Activated B cell treated with CpG ODN at 0.5 μM for 24 hours (primary cell): ENCODE measurements at regions not wholly inside any gene's neighbourhood (a gene's known extent, or its start where the extent isn't known, plus 50 kb on each side); places are given as distances from the start of the nearest gene placed in this dataset.

Experiments
- ATAC-seq: fragments of 200-7000 bp; cut with Tn5 transposase; one replicate; pipeline ENCODE4 v1.10.0; 2021; ENCODE audit warnings: low read depth, mild to moderate bottlenecking, moderate library complexity
- CTCF ChIA-PET: fragments of 350-600 bp; sonication (Branson Sonifier 250); formaldehyde crosslinking; loops from one replicate; lab custom pipeline; 2021; ENCODE audit warnings: antibody characterized with exemption; lab: Charles Lee
- POLR2A ChIA-PET: fragments of 350-600 bp; sonication (Branson Sonifier 250); formaldehyde crosslinking; loops from one replicate; lab custom pipeline; 2021; ENCODE audit warnings: antibody characterized with exemption; lab: Charles Lee
- DNase-seq: peaks from one replicate; pipeline ENCODE4 v3.0.0; 2022
- H3K27ac Mint-ChIP-seq: one replicate; pipeline ENCODE4 v1.8.0; 2020; ENCODE audit warnings: mixed read lengths
- H3K27me3 Mint-ChIP-seq: one replicate; pipeline ENCODE4 v1.8.0; 2021; ENCODE audit warnings: mixed read lengths
- H3K36me3 Mint-ChIP-seq: one replicate; pipeline ENCODE4 v1.8.0; 2021; ENCODE audit warnings: low read depth, mixed read lengths
- H3K4me1 Mint-ChIP-seq: one replicate; pipeline ENCODE4 v1.8.0; 2021; ENCODE audit warnings: mixed read lengths
- H3K4me3 Mint-ChIP-seq: one replicate; pipeline ENCODE4 v1.8.0; 2020; ENCODE audit warnings: mild to moderate bottlenecking, mixed read lengths
- H3K9me3 Mint-ChIP-seq: one replicate; pipeline ENCODE4 v1.8.0; 2020; ENCODE audit warnings: mixed read lengths
- CTCF ChIP-seq: fragments of 200-600 bp; IDR thresholded peaks from one replicate; pipeline ENCODE4 v1.8.0; 2022; ENCODE audit warnings: antibody characterized with exemption, mild to moderate bottlenecking
- intact Hi-C: fragments of 100-400 bp; cut with micrococcal nuclease; formaldehyde crosslinking; loops from one replicate; pipeline ENCODE4 v1.15.1; 2024

GRCh38 chr12:19695244-19696098 lies 256.2 kb downstream of the AEBP2 start:
- Mint-ChIP-seq H3K27me3 (no peaks in the 10 kb centered on the region), H3K9me3 (peaks cover 3% of the 10 kb centered on the region), H3K4me1 (no peaks in the 10 kb centered on the region), H3K36me3 (no peaks in the 10 kb centered on the region), H3K27ac (no peak overlapping the region), H3K4me3 (no peak overlapping the region)
- intact Hi-C loops, result no loop called here
- no peak for ATAC-seq
- DNase-seq, result no peak
- CTCF ChIA-PET, result no interaction called here
- TF ChIP-seq CTCF, result no peak
- POLR2A ChIA-PET, result no interaction called here

- Mint-ChIP-seq H3K4me3 (no peak overlapping the region), H3K4me1 (no peaks in the 10 kb centered on the region), H3K9me3 (peaks cover 23% of the 10 kb centered on the region), H3K27ac (no peak overlapping the region), H3K36me3 (no peaks in the 10 kb centered on the region), H3K27me3 (no peaks in the 10 kb centered on the region)
- ATAC-seq (no peak), DNase-seq (no peak)
- intact Hi-C loops, result no loop called here
- POLR2A ChIA-PET, result no interaction called here
- TF ChIP-seq CTCF, result no peak
- CTCF ChIA-PET, result no interaction called here
Observed at GRCh38 chr12:19700969-19701368, 261.7 kb downstream of the AEBP2 start.

DNA sequence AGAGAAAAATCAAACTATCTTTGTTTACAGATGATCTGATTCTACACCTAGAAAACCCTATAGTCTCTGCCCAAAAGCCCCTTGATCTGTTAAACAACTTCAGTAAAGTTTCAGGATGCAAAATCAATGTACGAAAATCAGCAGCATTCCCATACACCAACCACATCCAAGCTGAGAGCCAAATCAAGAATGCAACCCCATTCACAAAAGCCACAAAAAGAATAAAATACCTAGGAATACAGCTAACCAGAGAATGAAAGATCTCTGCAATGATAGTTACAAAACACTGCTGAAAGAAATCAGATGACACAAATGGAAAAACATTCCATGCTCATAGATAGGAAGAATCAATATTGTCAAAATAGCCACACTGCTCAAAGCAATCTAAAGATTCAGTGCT lies 265.7 kb downstream of the AEBP2 start:
- H3K36me3 Mint-ChIP-seq, result no peaks in the 10 kb centered on the region
- no peak for DNase-seq
- H3K9me3 Mint-ChIP-seq, result peaks cover 32% of the 10 kb centered on the region
- H3K27ac Mint-ChIP-seq, result no peak overlapping the region
- no peak overlapping the region for H3K4me3 Mint-ChIP-seq
- no peak for ATAC-seq
- no peaks in the 10 kb centered on the region for H3K4me1 Mint-ChIP-seq
- CTCF ChIA-PET, result no interaction called here
- no peaks in the 10 kb centered on the region for H3K27me3 Mint-ChIP-seq
- TF ChIP-seq CTCF, result no peak
- POLR2A ChIA-PET, result no interaction called here
- intact Hi-C loops, result no loop called here

GRCh38 chr12:19706936-19707335 lies 267.6 kb downstream of the AEBP2 start:
- intact Hi-C loops, result no loop called here
- ChIA-PET POLR2A (no interaction called here), CTCF (no interaction called here)
- H3K9me3 Mint-ChIP-seq, result peaks cover 36% of the 10 kb centered on the region
- ATAC-seq (no peak), DNase-seq (no peak)
- no peaks in the 10 kb centered on the region for H3K4me1 Mint-ChIP-seq
- no peak overlapping the region for H3K4me3 Mint-ChIP-seq
- H3K36me3 Mint-ChIP-seq, result no peaks in the 10 kb centered on the region
- no peak for TF ChIP-seq CTCF
- H3K27me3 Mint-ChIP-seq, result no peaks in the 10 kb centered on the region
- H3K27ac Mint-ChIP-seq, result no peak overlapping the region

GRCh38 chr12:19707948-19708409 lies 268.7 kb downstream of the AEBP2 start:
- intact Hi-C loops, result no loop called here
- no peak for DNase-seq
- H3K36me3 Mint-ChIP-seq, result no peaks in the 10 kb centered on the region
- POLR2A ChIA-PET, result no interaction called here
- no peaks in the 10 kb centered on the region for H3K27me3 Mint-ChIP-seq
- CTCF ChIA-PET, result no interaction called here
- peaks cover 30% of the 10 kb centered on the region for H3K9me3 Mint-ChIP-seq
- H3K27ac Mint-ChIP-seq, result no peak overlapping the region
- H3K4me3 Mint-ChIP-seq, result no peak overlapping the region
- ATAC-seq, result no peak
- no peaks in the 10 kb centered on the region for H3K4me1 Mint-ChIP-seq
- TF ChIP-seq CTCF, result no peak
